WTC11 (cell line): ENCODE measurements at regions not wholly inside any gene's neighbourhood (a gene's known extent, or its start where the extent isn't known, plus 50 kb on each side); places are given as distances from the start of the nearest gene placed in this dataset.

ENCODE experiments used
- ATAC-seq: fragments of 200-7000 bp; cut with Tn5 transposase; 2 replicates; pipeline ENCODE4 v1.10.0; 2021; ENCODE audit warnings: mild to moderate bottlenecking, moderate library complexity
- CTCF ChIA-PET: fragments of 300-600 bp; sonication (Branson Sonifier 250); formaldehyde crosslinking; loops from one replicate; lab custom pipeline; 2021; ENCODE audit warnings: antibody characterized with exemption; lab: Charles Lee
- POLR2A ChIA-PET: fragments of 350-600 bp; sonication (Branson Sonifier 250); formaldehyde crosslinking; loops from one replicate; lab custom pipeline; 2021; ENCODE audit warnings: antibody characterized with exemption; lab: Charles Lee
- DNase-seq: peaks from one replicate; pipeline ENCODE4 v3.0.0; 2021; ENCODE audit warnings: low spot score
- H3K27ac Mint-ChIP-seq: 2 replicates; pipeline ENCODE4 v1.8.0; 2021; ENCODE audit warnings: mixed read lengths
- H3K27me3 Mint-ChIP-seq: 2 replicates; pipeline ENCODE4 v1.8.0; 2021; ENCODE audit warnings: low read depth, mild to moderate bottlenecking, moderate library complexity, mixed read lengths
- H3K36me3 Mint-ChIP-seq: 2 replicates; pipeline ENCODE4 v1.8.0; 2021; ENCODE audit warnings: mixed read lengths
- H3K4me1 Mint-ChIP-seq: 2 replicates; pipeline ENCODE4 v1.8.0; 2022; ENCODE audit warnings: mixed read lengths
- H3K4me3 Mint-ChIP-seq: 2 replicates; pipeline ENCODE4 v1.8.0; 2021; ENCODE audit warnings: mild to moderate bottlenecking, moderate library complexity, mixed read lengths
- H3K9me3 Mint-ChIP-seq: 2 replicates; pipeline ENCODE4 v1.8.0; 2021; ENCODE audit warnings: mixed read lengths
- ATF1 ChIP-seq: sonication (generic); formaldehyde crosslinking; IDR thresholded peaks from 2 replicates; pipeline ENCODE4 v1.8.1; 2023; ENCODE audit warnings: mild to moderate bottlenecking, moderate library complexity, missing genetic modification reagents
- ESRRA ChIP-seq: sonication (generic); formaldehyde crosslinking; IDR thresholded peaks from 2 replicates; pipeline ENCODE4 v1.8.1; 2022; ENCODE audit warnings: mild to moderate bottlenecking, missing genetic modification reagents, borderline replicate concordance
- ETV6 ChIP-seq: sonication (generic); formaldehyde crosslinking; IDR thresholded peaks from 2 replicates; pipeline ENCODE4 v1.8.1; 2022; ENCODE audit warnings: mild to moderate bottlenecking, missing genetic modification reagents
- FOXJ3 ChIP-seq: sonication (generic); formaldehyde crosslinking; IDR thresholded peaks from 2 replicates; pipeline ENCODE4 v1.9.0; 2021; ENCODE audit warnings: missing genetic modification reagents, mild to moderate bottlenecking, borderline replicate concordance
- FOXP1 ChIP-seq: sonication (generic); formaldehyde crosslinking; IDR thresholded peaks from 2 replicates; pipeline ENCODE4 v1.8.0; 2022; ENCODE audit warnings: missing genetic modification reagents, mild to moderate bottlenecking, moderate library complexity, borderline replicate concordance
- GABPB1 ChIP-seq: sonication (generic); formaldehyde crosslinking; IDR thresholded peaks from 2 replicates; pipeline ENCODE4 v1.8.1; 2023; ENCODE audit warnings: mild to moderate bottlenecking, missing genetic modification reagents
- JAZF1 ChIP-seq: fragments of 250-450 bp; sonication (Bioruptor Pico); IDR thresholded peaks from 2 replicates; pipeline ENCODE4 v1.9.0; 2021; ENCODE audit warnings: moderate library complexity, mild to moderate bottlenecking, inconsistent platforms
- MYBL2 ChIP-seq: sonication (generic); formaldehyde crosslinking; IDR thresholded peaks from 2 replicates; pipeline ENCODE4 v1.8.1; 2023; ENCODE audit warnings: mild to moderate bottlenecking, moderate library complexity, missing genetic modification reagents
- PRDM15 ChIP-seq: sonication (generic); formaldehyde crosslinking; IDR thresholded peaks from 2 replicates; pipeline ENCODE4 v1.8.0; 2022; ENCODE audit warnings: missing genetic modification reagents
- SP1 ChIP-seq: sonication (generic); formaldehyde crosslinking; conservative IDR thresholded peaks from 2 replicates; pipeline ENCODE4 v1.8.1; 2022; ENCODE audit warnings: missing genetic modification reagents
- ZNF121 ChIP-seq: sonication (generic); formaldehyde crosslinking; IDR thresholded peaks from 2 replicates; pipeline ENCODE4 v1.8.0; 2023; ENCODE audit warnings: missing genetic modification reagents
- ZNF219 ChIP-seq: sonication (generic); formaldehyde crosslinking; IDR thresholded peaks from 2 replicates; pipeline ENCODE4 v1.8.0; 2023; ENCODE audit warnings: missing genetic modification reagents, mild to moderate bottlenecking, borderline replicate concordance
- TF ChIP-seq, protein P1 (sequence below): sonication (generic); formaldehyde crosslinking; conservative IDR thresholded peaks from 2 replicates; pipeline ENCODE4 v1.8.1; 2022; ENCODE audit warnings: mild to moderate bottlenecking, missing genetic modification reagents
- TF ChIP-seq, protein P2 (sequence below): sonication (generic); formaldehyde crosslinking; IDR thresholded peaks from 2 replicates; pipeline ENCODE4 v1.8.1; 2023; ENCODE audit warnings: mild to moderate bottlenecking, missing genetic modification reagents
- TF ChIP-seq, protein P3 (sequence below): sonication (generic); formaldehyde crosslinking; IDR thresholded peaks from 2 replicates; pipeline ENCODE4 v1.8.0; 2022; ENCODE audit warnings: mild to moderate bottlenecking, missing genetic modification reagents

DNA sequence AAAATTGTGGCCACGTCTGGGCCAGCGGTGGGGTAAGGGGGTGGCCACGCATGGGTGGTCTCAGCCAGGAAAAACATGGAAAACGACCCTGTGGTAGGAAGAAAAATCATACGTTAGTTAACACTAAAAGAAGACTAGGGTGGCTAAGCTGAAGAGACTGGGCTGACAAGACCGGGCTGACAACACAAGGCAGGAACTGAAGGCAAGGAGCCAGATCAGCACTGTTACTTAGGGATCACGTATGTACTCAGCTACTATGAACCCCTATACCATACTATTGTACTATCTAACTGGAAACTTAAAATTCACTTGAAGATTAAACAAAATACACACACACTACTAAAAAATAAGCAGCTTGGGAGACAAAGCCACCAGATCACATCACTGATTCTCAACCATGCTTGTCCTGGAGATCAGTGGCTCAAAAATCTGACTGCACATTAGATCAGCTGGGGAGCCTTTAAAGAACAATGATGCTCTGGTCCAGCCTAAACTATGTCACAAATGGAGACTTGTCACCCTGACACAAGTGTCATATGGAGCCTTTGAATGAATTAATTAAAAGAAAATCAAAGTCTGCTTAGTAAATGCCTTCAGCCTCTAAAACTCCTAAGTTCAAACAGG lies 442.2 kb downstream of the SHQ1 start:
- Mint-ChIP-seq H3K27ac (no peak overlapping the region; the same call in 1 of the 2 replicates), H3K4me3 (no peak overlapping the region), H3K27me3 (no peaks in the 10 kb centered on the region), H3K4me1 (peaks cover 95% of the 10 kb centered on the region), H3K9me3 (no peaks in the 10 kb centered on the region), H3K36me3 (no peaks in the 10 kb centered on the region)
- ChIA-PET POLR2A (no interaction called here), CTCF (interaction anchor here (1.0 to 1.4 kb wide), 3 partner anchors 19 to 250 kb away, joined by 3 read pairs; no protein-coding TSS in a partner anchor)
- ATAC-seq = peak; percentile 12; the same call in 1 of the 2 replicates
- TF ChIP-seq, protein P1, sequence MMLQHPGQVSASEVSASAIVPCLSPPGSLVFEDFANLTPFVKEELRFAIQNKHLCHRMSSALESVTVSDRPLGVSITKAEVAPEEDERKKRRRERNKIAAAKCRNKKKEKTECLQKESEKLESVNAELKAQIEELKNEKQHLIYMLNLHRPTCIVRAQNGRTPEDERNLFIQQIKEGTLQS (CRISPR knock-in tag) = no peak
- TF ChIP-seq FOXP1 (CRISPR knock-in tag) (no peak), SP1 (no peak), ETV6 (no peak), FOXJ3 (CRISPR knock-in tag) (no peak), ZNF121 (CRISPR knock-in tag) (no peak), ESRRA (CRISPR knock-in tag) (no peak), GABPB1 (CRISPR knock-in tag) (no peak), MYBL2 (CRISPR knock-in tag) (no peak)
- TF ChIP-seq, protein P2, sequence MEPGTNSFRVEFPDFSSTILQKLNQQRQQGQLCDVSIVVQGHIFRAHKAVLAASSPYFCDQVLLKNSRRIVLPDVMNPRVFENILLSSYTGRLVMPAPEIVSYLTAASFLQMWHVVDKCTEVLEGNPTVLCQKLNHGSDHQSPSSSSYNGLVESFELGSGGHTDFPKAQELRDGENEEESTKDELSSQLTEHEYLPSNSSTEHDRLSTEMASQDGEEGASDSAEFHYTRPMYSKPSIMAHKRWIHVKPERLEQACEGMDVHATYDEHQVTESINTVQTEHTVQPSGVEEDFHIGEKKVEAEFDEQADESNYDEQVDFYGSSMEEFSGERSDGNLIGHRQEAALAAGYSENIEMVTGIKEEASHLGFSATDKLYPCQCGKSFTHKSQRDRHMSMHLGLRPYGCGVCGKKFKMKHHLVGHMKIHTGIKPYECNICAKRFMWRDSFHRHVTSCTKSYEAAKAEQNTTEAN (CRISPR knock-in tag) = no peak
- TF ChIP-seq, protein P3, sequence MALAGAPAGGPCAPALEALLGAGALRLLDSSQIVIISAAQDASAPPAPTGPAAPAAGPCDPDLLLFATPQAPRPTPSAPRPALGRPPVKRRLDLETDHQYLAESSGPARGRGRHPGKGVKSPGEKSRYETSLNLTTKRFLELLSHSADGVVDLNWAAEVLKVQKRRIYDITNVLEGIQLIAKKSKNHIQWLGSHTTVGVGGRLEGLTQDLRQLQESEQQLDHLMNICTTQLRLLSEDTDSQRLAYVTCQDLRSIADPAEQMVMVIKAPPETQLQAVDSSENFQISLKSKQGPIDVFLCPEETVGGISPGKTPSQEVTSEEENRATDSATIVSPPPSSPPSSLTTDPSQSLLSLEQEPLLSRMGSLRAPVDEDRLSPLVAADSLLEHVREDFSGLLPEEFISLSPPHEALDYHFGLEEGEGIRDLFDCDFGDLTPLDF (CRISPR knock-in tag) = no peak
- no peak for DNase-seq

DNA sequence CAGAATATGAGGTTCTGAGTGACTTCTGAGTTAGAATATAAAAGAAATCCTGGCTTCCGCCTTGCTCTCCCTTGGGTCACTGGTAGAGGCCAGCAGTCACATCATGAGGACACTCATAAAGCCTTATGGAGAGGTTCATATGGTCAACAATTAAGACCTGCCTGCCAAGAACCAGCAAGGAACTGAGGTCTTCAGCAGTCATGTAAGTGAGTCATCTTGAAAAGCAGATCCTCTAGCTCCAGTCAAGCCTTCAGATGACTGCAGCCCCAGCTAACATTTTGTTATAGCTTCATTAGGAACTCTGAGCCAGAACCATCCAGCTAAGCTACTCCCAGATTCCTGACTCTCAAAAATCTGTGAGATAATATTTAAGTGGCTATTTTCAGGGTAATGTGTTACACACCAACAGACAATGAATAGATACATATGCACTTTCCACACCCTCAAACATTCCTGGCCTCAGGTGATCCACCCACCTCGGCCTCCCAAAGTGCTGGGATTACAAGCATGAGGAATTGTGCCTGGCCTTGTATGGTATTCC lies 447.2 kb downstream of the SHQ1 start:
- no peak for ATAC-seq
- no peaks in the 10 kb centered on the region for H3K27me3 Mint-ChIP-seq
- CTCF ChIA-PET = no interaction called here
- H3K36me3 Mint-ChIP-seq = no peaks in the 10 kb centered on the region
- no peaks in the 10 kb centered on the region for H3K9me3 Mint-ChIP-seq
- TF ChIP-seq, protein P3 (CRISPR knock-in tag) = no peak
- no peak for TF ChIP-seq PRDM15 (CRISPR knock-in tag)
- TF ChIP-seq ATF1 (CRISPR knock-in tag) = no peak
- no peak for TF ChIP-seq JAZF1 (CRISPR knock-in tag)
- TF ChIP-seq, protein P2 (CRISPR knock-in tag) = no peak
- no peak for TF ChIP-seq ZNF219 (CRISPR knock-in tag)
- H3K27ac Mint-ChIP-seq = 0 out of 2 replicates have a peak overlapping the region, but pooled peaks have one; percentile 1
- no peak overlapping the region for H3K4me3 Mint-ChIP-seq
- POLR2A ChIA-PET = no interaction called here
- H3K4me1 Mint-ChIP-seq = peaks cover 90% of the 10 kb centered on the region
- DNase-seq = no peak
